Neutrophil (primary cell): ENCODE measurements at regions not wholly inside any gene's neighbourhood (a gene's known extent, or its start where the extent isn't known, plus 50 kb on each side); places are given as distances from the start of the nearest gene placed in this dataset.

Experiments used
- H3K27ac ChIP-seq: fragments of 200-600 bp; sonication (generic); 2 replicates; pipeline ENCODE4 v1.5.1; 2016; ENCODE audit warnings: mild to moderate bottlenecking, moderate library complexity
- H3K27me3 ChIP-seq: fragments of 200-600 bp; sonication (generic); 2 replicates; pipeline ENCODE4 v1.6.0; 2016; ENCODE audit warnings: mild to moderate bottlenecking
- H3K36me3 ChIP-seq: fragments of 200-600 bp; sonication (generic); 2 replicates; pipeline ENCODE4 v1.5.1; 2017
- H3K4me1 ChIP-seq, 2 experiments: fragments of 200-600 bp in 1 of 2; sonication (generic) in 1 of 2; 1 replicate in 1 of 2; 2 replicates in 1 of 2; pipeline versions ENCODE4 v1.5.1 to v1.6.1; 2013 to 2016; ENCODE audit warnings: low read depth in 1 of 2, low read length in 1 of 2, mild to moderate bottlenecking in 1 of 2, moderate library complexity in 1 of 2; ENCODE audit not compliant: control insufficient read depth in 1 of 2, insufficient read depth in 1 of 2
- H3K4me3 ChIP-seq, 2 experiments: fragments of 200-600 bp in 1 of 2; sonication (generic) in 1 of 2; 1 replicate in 1 of 2; 2 replicates in 1 of 2; pipeline ENCODE4 v1.5.1; 2013 to 2016; ENCODE audit warnings: low read depth in 1 of 2, low read length in 1 of 2, mild to moderate bottlenecking in 1 of 2, moderate library complexity in 1 of 2
- H3K9me3 ChIP-seq: fragments of 200-600 bp; sonication (generic); 2 replicates; pipeline ENCODE4 v1.5.1; 2016
- CTCF ChIP-seq: fragments of 200-600 bp; sonication (generic); IDR thresholded peaks from 2 replicates; pipeline ENCODE4 v1.5.1; 2016; ENCODE audit warnings: antibody characterized with exemption

- no peak for TF ChIP-seq CTCF
- Histone ChIP-seq H3K4me1 (no peaks in the 10 kb centered on the region), H3K36me3 (no peaks in the 10 kb centered on the region), H3K9me3 (no peaks in the 10 kb centered on the region), H3K27ac (no peak overlapping the region), H3K4me3 (no peak overlapping the region), H3K27me3 (peaks cover 24% of the 10 kb centered on the region)
Measured at GRCh38 chr13:26899202-26899601, 138.6 kb upstream of the GPR12 start.

GRCh38 chr13:26897706-26898550, 137.3 kb upstream of the GPR12 start:
- Histone ChIP-seq H3K9me3 (no peaks in the 10 kb centered on the region), H3K27ac (no peak overlapping the region), H3K27me3 (peaks cover 28% of the 10 kb centered on the region), H3K36me3 (no peaks in the 10 kb centered on the region), H3K4me1 (no peaks in the 10 kb centered on the region), H3K4me3 (no peak overlapping the region)
- no peak for TF ChIP-seq CTCF

- Histone ChIP-seq H3K9me3 (no peaks in the 10 kb centered on the region), H3K27ac (no peak overlapping the region), H3K36me3 (no peaks in the 10 kb centered on the region), H3K27me3 (peaks cover 28% of the 10 kb centered on the region), H3K4me3 (no peak overlapping the region), H3K4me1 (no peaks in the 10 kb centered on the region)
- no peak for TF ChIP-seq CTCF
Measured at GRCh38 chr13:26896986-26897668, 136.5 kb upstream of the GPR12 start.

GRCh38 chr13:26895808-26896466, 135.4 kb upstream of the GPR12 start:
- H3K4me1 ChIP-seq: no peaks in the 10 kb centered on the region
- H3K4me3 ChIP-seq: no peak overlapping the region
- no peaks in the 10 kb centered on the region for H3K9me3 ChIP-seq
- no peak for TF ChIP-seq CTCF
- peaks cover 28% of the 10 kb centered on the region for H3K27me3 ChIP-seq
- no peaks in the 10 kb centered on the region for H3K36me3 ChIP-seq
- H3K27ac ChIP-seq: no peak overlapping the region

- no peak overlapping the region for H3K4me3 ChIP-seq
- H3K27ac ChIP-seq: no peak overlapping the region
- no peaks in the 10 kb centered on the region for H3K36me3 ChIP-seq
- H3K9me3 ChIP-seq: no peaks in the 10 kb centered on the region
- no peak for TF ChIP-seq CTCF
- no peaks in the 10 kb centered on the region for H3K4me1 ChIP-seq
- peaks cover 28% of the 10 kb centered on the region for H3K27me3 ChIP-seq
Measured at GRCh38 chr13:26895081-26895807, 134.7 kb upstream of the GPR12 start.
